ENCODE measurements at regions not wholly inside any gene's neighbourhood (a gene's known extent, or its start where the extent isn't known, plus 50 kb on each side); places are given as distances from the start of the nearest gene placed in this dataset.

DNA sequence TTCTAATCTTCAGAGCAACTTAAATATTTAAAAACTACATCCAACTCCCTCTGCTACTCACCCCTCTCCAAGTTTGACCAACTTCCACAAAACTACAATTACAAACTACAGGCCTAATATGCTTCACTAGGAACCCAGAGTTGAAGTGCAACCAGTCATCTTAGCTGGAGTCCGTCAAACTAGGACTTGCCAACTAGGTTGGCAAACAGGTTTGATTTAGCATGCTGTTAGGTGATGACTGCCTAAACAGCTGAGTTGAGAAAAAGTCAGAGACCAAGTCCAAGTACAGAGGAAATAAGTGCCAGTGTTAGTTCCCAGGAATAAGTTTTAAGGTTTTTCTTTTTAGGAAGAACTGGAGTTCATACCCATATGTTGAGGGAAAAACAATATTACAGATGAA lies 1109.0 kb downstream of the TUSC7 start:
- ChIA-PET POLR2A (no interaction called here), CTCF (no interaction called here)
- Mint-ChIP-seq H3K9me3 (ENCODE audit: insufficient read depth) (no peaks in the 10 kb centered on the region), H3K27ac (no peak overlapping the region), H3K4me3 (no peak overlapping the region), H3K36me3 (ENCODE audit: low read depth) (no peaks in the 10 kb centered on the region), H3K4me1 (ENCODE audit: low read depth) (no peaks in the 10 kb centered on the region), H3K27me3 (ENCODE audit: low read depth) (no peaks in the 10 kb centered on the region)
- DNase-seq (no peak), ATAC-seq (no peak)

DNA sequence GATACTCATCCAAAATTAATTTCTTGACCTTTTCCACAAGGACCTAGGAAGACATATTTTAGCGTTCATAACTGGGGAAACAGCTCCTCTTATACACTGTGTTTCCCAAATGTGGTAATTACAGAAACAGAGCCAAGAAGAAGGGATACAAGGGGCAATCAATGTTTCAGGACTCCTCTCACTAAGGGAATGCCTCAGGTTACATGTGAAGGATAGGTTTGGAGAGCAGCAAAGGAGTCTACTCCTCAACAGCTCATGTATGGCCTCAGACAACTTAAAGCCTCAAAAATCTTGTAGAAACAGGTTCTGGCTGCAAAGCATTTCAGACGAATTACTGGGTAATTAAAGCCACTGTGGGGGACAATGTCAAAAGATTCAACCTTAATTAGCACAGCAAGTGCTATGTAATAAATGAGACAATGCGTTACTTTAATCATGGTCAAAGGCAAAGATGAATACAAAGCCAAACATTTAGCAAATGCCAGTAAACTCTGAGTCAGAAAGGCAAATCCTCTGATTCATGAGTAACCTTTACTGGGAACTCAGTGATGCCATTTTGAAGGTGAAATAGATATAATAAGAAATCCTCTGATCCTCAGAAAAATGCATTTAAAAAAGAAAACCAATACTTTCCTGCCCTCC lies 1111.2 kb downstream of the TUSC7 start:
- ChIA-PET POLR2A (no interaction called here), CTCF (no interaction called here)
- DNase-seq = no peak
- Mint-ChIP-seq H3K27ac (no peak overlapping the region), H3K4me1 (ENCODE audit: low read depth) (no peaks in the 10 kb centered on the region), H3K9me3 (ENCODE audit: insufficient read depth) (no peaks in the 10 kb centered on the region), H3K36me3 (ENCODE audit: low read depth) (no peaks in the 10 kb centered on the region), H3K27me3 (ENCODE audit: low read depth) (no peaks in the 10 kb centered on the region), H3K4me3 (no peak overlapping the region)
- ATAC-seq = no peak

DNA sequence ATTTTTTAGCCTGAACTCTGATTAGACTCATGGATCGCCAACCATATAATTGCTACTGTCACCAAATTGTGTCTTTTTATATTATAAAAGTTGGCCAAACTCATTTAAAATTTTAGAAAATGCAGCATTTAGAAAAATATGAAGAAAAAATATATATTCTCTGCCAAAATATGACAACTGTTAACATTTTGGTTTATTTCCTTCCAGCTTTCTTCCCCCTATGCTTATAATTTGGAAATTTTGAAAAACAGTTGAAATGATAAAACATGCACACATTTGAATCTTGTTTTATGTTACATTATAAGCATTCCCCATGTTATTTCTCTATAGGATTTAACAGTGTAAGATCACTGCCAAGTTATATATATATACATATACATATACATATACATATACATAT lies 1112.8 kb downstream of the TUSC7 start:
- Mint-ChIP-seq H3K9me3 (ENCODE audit: insufficient read depth) (no peaks in the 10 kb centered on the region), H3K4me3 (no peak overlapping the region), H3K27me3 (ENCODE audit: low read depth) (no peaks in the 10 kb centered on the region), H3K27ac (no peak overlapping the region), H3K36me3 (ENCODE audit: low read depth) (no peaks in the 10 kb centered on the region), H3K4me1 (ENCODE audit: low read depth) (no peaks in the 10 kb centered on the region)
- no peak for DNase-seq
- ChIA-PET POLR2A (no interaction called here), CTCF (no interaction called here)
- no peak for ATAC-seq

DNA sequence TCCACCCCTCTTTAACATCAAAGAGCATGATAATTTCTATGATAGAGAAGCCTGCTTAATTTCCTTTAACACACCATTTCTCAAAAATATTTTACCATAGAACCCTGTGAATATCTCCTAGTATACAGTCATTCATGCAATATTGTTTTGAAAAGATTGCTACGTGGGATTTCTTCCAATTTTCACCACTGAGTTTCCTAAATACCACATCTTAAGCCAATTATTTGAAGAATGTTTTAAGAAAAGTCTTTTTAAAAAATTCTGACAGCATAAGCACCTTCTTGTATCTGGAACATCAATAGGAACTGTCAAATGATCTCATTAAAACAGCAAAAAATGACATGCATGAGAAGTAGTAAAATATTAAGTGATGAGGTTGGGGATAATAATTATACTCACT lies 1126.7 kb downstream of the TUSC7 start:
- ChIA-PET CTCF (no interaction called here), POLR2A (no interaction called here)
- H3K36me3 Mint-ChIP-seq (ENCODE audit: low read depth) = no peaks in the 10 kb centered on the region
- H3K4me1 Mint-ChIP-seq (ENCODE audit: low read depth) = no peaks in the 10 kb centered on the region
- ATAC-seq = no peak
- DNase-seq = no peak
- H3K9me3 Mint-ChIP-seq (ENCODE audit: insufficient read depth) = no peaks in the 10 kb centered on the region
- H3K4me3 Mint-ChIP-seq = no peak overlapping the region
- H3K27me3 Mint-ChIP-seq (ENCODE audit: low read depth) = no peaks in the 10 kb centered on the region
- no peak overlapping the region for H3K27ac Mint-ChIP-seq

DNA sequence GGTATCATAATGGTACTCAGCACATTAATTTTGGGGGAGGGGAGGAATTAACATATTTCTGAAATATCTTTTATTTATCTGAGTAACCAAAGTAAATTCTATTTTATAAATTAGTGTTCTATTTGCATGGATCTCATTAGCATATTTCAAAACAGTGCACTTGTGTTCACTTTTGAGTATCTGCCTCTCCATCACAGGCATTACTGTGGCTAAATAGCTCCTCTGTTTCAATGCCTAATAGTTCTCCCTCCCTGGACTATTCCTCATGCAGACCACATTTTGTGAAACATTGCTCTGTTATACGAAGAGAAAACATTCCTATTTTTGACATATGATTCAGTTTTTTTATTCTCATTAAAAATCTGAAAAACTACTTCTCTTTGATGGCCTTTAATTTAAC lies 1127.8 kb downstream of the TUSC7 start:
- no peaks in the 10 kb centered on the region for H3K27me3 Mint-ChIP-seq (ENCODE audit: low read depth)
- ATAC-seq = no peak
- no peaks in the 10 kb centered on the region for H3K36me3 Mint-ChIP-seq (ENCODE audit: low read depth)
- ChIA-PET POLR2A (no interaction called here), CTCF (no interaction called here)
- DNase-seq = no peak
- H3K27ac Mint-ChIP-seq = no peak overlapping the region
- no peaks in the 10 kb centered on the region for H3K9me3 Mint-ChIP-seq (ENCODE audit: insufficient read depth)
- no peak overlapping the region for H3K4me3 Mint-ChIP-seq
- no peaks in the 10 kb centered on the region for H3K4me1 Mint-ChIP-seq (ENCODE audit: low read depth)

DNA sequence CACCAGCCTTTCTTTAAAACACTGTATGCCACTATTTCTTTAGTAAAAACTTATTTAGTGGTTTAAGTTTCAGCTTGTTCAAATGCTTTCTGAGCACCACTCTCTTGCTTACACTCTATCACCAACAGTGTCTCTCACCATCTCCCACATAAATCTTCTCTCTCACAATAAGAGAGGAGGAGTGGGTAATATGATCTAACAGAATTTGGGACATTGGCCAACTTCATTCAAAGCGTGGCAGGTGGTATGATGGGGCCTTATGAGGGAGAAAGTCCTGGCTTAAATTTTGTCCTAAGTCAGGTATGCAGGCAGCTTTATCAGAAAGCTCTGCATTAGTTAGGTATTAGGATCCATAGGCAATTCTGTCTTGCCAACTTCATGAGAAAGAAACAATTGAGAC lies 1132.5 kb downstream of the TUSC7 start:
- ChIA-PET CTCF (no interaction called here), POLR2A (no interaction called here)
- Mint-ChIP-seq H3K4me1 (ENCODE audit: low read depth) (no peaks in the 10 kb centered on the region), H3K27me3 (ENCODE audit: low read depth) (no peaks in the 10 kb centered on the region), H3K36me3 (ENCODE audit: low read depth) (no peaks in the 10 kb centered on the region), H3K4me3 (no peak overlapping the region), H3K9me3 (ENCODE audit: insufficient read depth) (no peaks in the 10 kb centered on the region), H3K27ac (no peak overlapping the region)
- DNase-seq = no peak
- ATAC-seq = no peak

DNA sequence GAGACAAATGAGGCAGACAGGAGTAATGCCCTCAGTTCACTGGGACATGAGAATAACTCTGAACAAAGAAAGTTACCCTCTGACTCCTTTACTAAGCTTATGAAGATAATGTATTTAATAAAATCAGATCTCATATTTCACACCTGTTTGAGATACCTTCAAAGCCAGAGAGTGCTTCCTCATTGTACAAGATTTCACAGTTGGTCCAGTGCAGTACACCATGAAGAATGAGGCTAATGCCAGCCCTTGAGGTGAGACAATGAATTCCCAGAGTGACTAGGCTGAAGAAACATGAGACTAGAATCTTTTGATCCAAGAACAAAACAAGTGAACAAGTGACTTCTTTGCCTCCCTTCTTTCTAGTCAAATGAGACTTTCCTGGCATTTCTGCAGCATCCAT lies 1133.8 kb downstream of the TUSC7 start:
- POLR2A ChIA-PET = no interaction called here
- no peak for DNase-seq
- CTCF ChIA-PET = no interaction called here
- Mint-ChIP-seq H3K36me3 (ENCODE audit: low read depth) (no peaks in the 10 kb centered on the region), H3K4me1 (ENCODE audit: low read depth) (no peaks in the 10 kb centered on the region), H3K9me3 (ENCODE audit: insufficient read depth) (no peaks in the 10 kb centered on the region), H3K27ac (no peak overlapping the region), H3K27me3 (ENCODE audit: low read depth) (no peaks in the 10 kb centered on the region), H3K4me3 (no peak overlapping the region)
- ATAC-seq = no peak

DNA sequence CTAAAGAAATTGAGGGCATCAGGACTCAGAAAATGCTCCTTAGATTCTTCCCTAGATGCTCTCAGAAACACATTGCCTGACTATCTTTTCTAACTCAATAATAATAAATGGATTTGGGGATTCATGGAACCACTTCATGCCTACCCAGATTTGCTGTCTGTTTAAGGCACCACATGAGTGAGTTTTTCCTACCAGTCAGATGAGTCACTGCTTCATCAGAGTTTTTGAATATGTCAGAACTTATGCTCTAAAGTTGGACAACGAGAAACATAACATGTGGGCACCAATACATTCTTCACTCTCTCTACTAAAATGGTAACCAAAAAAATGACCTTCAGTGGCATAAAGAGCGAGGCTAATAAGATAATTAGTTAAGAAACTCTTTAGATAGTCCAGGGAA lies 1135.1 kb downstream of the TUSC7 start:
- Mint-ChIP-seq H3K4me1 (ENCODE audit: low read depth) (no peaks in the 10 kb centered on the region), H3K27ac (no peak overlapping the region), H3K9me3 (ENCODE audit: insufficient read depth) (no peaks in the 10 kb centered on the region), H3K27me3 (ENCODE audit: low read depth) (no peaks in the 10 kb centered on the region), H3K36me3 (ENCODE audit: low read depth) (no peaks in the 10 kb centered on the region), H3K4me3 (no peak overlapping the region)
- DNase-seq (no peak), ATAC-seq (no peak)
- ChIA-PET CTCF (no interaction called here), POLR2A (no interaction called here)

DNA sequence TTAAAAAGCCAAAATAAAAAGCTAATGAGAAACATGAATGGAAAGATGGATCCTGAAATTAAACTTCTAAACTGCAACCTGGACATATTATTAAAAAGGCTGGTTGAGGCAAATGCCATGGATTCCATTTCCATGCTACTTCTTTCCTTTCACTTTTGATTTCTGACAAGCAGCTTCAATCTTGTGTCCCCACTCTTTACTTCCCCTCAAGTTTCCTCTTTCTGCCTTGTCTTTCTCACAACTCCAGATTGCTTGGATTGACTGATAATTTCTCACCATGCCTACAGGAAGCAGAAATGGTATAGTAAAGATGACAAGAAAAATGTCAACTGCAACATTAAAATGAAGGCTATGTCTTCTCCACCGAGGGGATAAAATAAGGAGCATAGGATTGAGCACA lies 1136.7 kb downstream of the TUSC7 start:
- Mint-ChIP-seq H3K27ac (no peak overlapping the region), H3K4me3 (no peak overlapping the region), H3K4me1 (ENCODE audit: low read depth) (no peaks in the 10 kb centered on the region), H3K9me3 (ENCODE audit: insufficient read depth) (no peaks in the 10 kb centered on the region), H3K27me3 (ENCODE audit: low read depth) (no peaks in the 10 kb centered on the region), H3K36me3 (ENCODE audit: low read depth) (no peaks in the 10 kb centered on the region)
- no peak for ATAC-seq
- DNase-seq = no peak
- ChIA-PET CTCF (no interaction called here), POLR2A (no interaction called here)

DNA sequence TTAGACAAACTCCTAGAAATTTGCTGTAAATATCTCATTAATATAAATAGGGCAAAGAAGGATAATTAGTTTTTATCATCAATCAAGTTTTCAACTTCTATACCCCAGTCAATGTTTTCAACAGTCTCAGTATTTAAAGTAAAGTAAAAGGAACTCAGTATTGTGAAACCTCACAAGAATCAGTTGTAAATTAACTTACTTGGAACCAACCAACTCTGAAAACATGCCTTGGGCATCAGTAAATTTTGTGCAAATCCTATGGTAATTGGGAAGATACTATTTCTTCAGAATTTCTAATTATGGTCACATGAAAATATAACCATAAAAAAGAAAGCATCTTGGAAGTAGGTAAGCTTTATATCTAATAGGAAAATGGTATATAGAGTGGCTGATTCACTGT lies 1139.0 kb downstream of the TUSC7 start:
- Mint-ChIP-seq H3K4me1 (ENCODE audit: low read depth) (no peaks in the 10 kb centered on the region), H3K9me3 (ENCODE audit: insufficient read depth) (no peaks in the 10 kb centered on the region), H3K27me3 (ENCODE audit: low read depth) (no peaks in the 10 kb centered on the region), H3K4me3 (no peak overlapping the region), H3K27ac (no peak overlapping the region), H3K36me3 (ENCODE audit: low read depth) (no peaks in the 10 kb centered on the region)
- ChIA-PET POLR2A (no interaction called here), CTCF (no interaction called here)
- no peak for DNase-seq
- ATAC-seq = no peak

DNA sequence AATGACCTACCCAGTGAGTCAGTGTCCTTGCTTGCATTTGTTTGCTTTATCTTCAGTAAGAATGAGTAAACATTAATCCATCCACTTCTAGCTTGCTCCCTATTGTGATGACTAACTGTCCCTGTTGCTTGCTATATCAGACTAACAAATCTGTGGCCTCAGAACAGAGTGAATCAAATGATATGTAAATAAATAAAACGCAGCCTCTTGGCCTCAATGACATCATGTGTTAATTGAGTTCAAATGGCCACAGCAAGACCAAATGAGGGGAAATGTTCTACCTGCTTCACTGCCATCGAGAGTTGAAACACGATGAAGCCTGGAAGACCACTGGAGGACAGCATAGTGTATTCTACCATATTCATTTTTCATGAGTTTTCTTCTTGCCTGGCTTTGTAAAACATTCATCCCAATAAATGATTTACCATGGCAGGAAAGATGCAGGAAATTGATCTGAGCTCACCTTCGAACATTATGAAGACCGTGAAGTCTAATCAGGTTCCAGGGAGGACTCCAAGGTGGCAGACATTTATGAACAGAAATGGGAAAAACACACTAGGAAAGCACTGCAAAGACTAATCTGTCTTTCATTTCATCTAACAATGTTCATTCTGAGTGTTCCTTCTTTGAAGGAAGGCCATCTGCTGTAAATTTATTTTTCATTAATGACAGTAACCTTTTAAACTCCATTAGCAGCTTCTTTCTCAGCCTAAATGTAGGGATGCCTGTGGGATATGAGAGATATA lies 1144.5 kb downstream of the TUSC7 start:
- Mint-ChIP-seq H3K9me3 (ENCODE audit: insufficient read depth) (no peaks in the 10 kb centered on the region), H3K27ac (no peak overlapping the region), H3K36me3 (ENCODE audit: low read depth) (no peaks in the 10 kb centered on the region), H3K4me3 (no peak overlapping the region), H3K4me1 (ENCODE audit: low read depth) (no peaks in the 10 kb centered on the region), H3K27me3 (ENCODE audit: low read depth) (no peaks in the 10 kb centered on the region)
- ChIA-PET POLR2A (no interaction called here), CTCF (no interaction called here)
- DNase-seq (no peak), ATAC-seq (no peak)

DNA sequence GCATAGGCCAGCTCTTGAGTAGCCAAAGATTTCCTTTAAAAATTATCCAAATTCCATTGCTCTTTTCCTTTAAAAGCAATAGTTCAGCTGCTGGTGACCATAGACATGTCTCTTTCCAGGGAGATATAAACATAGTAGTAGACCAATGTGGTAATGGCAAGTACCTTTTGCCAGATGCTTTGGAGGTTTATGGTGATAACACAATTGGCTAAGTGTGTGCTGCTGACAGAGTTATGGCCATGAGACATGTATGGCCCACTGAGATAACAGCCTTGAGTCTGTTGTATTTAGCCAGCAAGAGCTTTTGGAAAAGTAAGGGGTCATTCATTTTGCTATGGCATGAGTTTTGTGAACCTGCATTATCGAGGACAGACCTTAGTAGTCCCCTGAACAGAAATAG lies 1146.8 kb downstream of the TUSC7 start:
- POLR2A ChIA-PET = no interaction called here
- no peak overlapping the region for H3K27ac Mint-ChIP-seq
- ATAC-seq (no peak), DNase-seq (no peak)
- no peak overlapping the region for H3K4me3 Mint-ChIP-seq
- no peaks in the 10 kb centered on the region for H3K9me3 Mint-ChIP-seq (ENCODE audit: insufficient read depth)
- H3K27me3 Mint-ChIP-seq (ENCODE audit: low read depth) = no peaks in the 10 kb centered on the region
- no peaks in the 10 kb centered on the region for H3K4me1 Mint-ChIP-seq (ENCODE audit: low read depth)
- CTCF ChIA-PET = no interaction called here
- no peaks in the 10 kb centered on the region for H3K36me3 Mint-ChIP-seq (ENCODE audit: low read depth)

DNA sequence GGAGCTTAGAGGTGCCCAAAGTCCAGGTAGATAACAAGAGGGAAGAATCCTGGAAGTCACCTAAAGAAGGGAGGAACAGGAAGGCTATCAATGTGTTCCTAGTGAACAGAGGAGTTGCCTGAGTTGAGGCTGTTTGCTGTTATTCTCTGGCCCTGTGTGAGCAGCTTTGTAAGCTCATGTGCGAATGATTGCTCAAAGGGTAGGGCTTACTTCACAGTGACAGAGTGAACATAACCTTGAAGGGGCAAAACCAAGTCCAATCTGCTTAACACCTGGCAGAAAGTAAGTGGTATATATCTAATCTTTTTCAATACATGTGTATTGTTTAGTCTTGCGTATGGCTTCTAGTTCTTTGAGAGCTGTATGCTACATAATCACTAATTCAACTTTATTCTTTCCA lies 1153.6 kb downstream of the TUSC7 start:
- ATAC-seq = no peak
- DNase-seq = no peak
- no peaks in the 10 kb centered on the region for H3K36me3 Mint-ChIP-seq (ENCODE audit: low read depth)
- no peak overlapping the region for H3K4me3 Mint-ChIP-seq
- POLR2A ChIA-PET = no interaction called here
- H3K4me1 Mint-ChIP-seq (ENCODE audit: low read depth) = no peaks in the 10 kb centered on the region
- H3K9me3 Mint-ChIP-seq (ENCODE audit: insufficient read depth) = no peaks in the 10 kb centered on the region
- H3K27ac Mint-ChIP-seq = no peak overlapping the region
- CTCF ChIA-PET = no interaction called here
- no peaks in the 10 kb centered on the region for H3K27me3 Mint-ChIP-seq (ENCODE audit: low read depth)

Data from activated CD8-positive, alpha-beta T cell treated with anti-CD3 and anti-CD28 coated beads, Interleukin-2, amount 10 ng/mL, durations not matched to agents 7 days and 5 days (primary cell).